SH-SY5Y (cell line): ENCODE measurements at regions not wholly inside any gene's neighbourhood (a gene's known extent, or its start where the extent isn't known, plus 50 kb on each side); places are given as distances from the start of the nearest gene placed in this dataset.

Experiments used
- GATA2 ChIP-seq: IDR thresholded peaks from 2 replicates; pipeline ENCODE4 v1.6.1; 2011; ENCODE audit warnings: mild to moderate bottlenecking, low read depth, low read length
- GATA3 ChIP-seq: IDR thresholded peaks from 2 replicates; pipeline ENCODE4 v1.6.1; 2011; ENCODE audit warnings: low read depth, mild to moderate bottlenecking, low read length, moderate library complexity

GRCh38 chr5:117504305-117504704, 929.7 kb upstream of the SEMA6A start:
- TF ChIP-seq GATA2: no peak
- TF ChIP-seq GATA3: no peak
